HuH-7.5 (cell line): ENCODE measurements at regions not wholly inside any gene's neighbourhood (a gene's known extent, or its start where the extent isn't known, plus 50 kb on each side); places are given as distances from the start of the nearest gene placed in this dataset.

Experiments
- DNase-seq: peaks from one replicate; pipeline ENCODE4 v3.0.0; 2011; ENCODE audit warnings: low spot score

DNA sequence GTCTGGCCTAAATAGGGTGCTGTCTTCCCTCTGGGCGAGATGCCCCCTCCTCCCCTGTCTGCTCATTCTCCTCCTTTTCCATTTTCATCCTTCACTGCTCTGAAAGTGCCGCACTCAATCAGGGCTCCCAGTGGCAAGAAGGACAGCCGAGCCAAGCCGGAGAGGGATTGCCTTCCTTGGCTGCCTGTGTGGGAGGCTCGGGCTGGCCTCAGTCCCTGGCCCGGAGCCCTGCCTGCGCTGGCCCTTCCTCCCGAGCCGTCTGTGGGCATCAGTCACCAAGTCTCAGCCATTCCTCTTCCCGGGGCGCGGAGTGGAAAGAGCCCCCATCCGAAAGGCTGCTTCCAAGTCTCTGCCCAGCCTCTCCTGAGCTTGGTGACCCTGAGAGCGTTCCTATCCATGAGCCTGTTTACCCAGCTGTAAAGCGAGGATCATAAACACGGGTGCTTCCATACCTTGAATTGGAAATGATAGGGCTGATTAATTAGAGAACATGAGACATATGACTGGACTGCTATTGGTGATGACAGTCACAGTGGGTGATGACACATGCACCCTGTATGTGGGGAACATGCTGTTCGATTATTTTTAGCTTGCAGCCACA, 59.1 kb upstream of the TLE3 start:
- no peak for DNase-seq

DNA sequence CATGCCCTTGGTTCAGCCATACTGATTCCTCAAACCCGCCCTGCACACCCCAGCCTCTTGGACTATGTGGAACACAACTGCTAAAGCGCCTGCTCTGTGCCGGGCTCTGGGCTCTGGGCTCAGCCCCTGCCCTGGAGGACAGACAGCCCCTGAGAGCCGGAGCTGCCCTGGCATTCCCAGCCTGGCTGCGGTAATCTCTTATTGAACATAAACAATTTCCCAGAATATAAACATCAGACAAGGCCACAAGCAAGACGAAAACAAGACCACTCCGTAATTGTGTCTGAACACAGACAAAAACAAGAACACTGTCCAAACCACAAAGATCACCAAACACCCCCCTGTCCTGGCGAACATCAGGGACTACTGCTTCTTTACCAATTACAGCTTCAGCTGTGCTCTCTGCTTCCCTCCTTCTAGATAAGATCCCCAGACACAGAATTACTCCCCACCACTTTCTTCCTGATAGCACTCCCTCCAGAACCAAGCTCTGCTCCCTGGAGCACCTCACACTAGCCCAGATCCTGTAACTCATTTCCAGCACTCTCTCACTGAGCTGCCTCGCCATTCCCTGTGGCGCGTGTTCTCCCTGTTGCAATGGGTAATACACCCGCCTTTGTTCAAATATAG, 57.1 kb upstream of the TLE3 start:
- DNase-seq: no peak

DNA sequence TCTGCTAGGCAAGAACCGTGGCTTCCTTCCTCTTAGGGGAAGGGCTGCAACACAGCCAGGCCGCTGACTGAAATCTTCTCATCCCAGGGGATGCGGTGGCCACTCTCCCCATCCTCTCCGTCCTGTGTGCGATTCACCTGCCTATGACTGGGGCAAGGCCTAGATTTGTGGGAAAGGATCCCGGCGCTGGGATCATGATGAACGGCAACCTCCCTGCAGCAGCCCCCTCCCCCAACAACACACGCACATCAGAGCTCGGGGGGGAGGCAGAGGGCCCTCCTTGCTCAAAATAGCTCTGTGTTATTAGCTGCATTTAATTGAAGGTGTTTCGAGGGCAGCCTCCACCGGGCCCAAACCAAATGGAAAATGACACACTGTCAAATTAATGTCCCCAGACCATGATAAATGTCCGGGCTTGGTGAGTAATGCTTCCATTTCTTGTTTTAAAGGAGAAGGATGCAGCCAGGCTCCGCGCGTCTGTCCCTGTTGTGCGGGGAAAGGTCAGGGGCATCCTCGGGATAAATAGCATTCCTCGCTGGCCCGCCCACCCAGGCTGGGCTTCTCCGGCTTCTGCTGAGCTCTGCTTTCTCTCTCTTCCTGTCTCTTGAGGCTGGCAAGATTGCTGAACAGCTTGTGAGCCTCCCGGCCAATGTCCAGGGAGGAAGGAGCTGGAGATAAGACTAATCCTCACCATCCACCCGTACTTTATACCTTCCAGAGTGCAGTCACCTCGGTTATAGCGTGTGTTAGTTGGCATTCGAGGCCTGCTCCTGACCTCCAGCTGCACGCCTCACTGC, 56.4 kb upstream of the TLE3 start:
- no peak for DNase-seq

DNA sequence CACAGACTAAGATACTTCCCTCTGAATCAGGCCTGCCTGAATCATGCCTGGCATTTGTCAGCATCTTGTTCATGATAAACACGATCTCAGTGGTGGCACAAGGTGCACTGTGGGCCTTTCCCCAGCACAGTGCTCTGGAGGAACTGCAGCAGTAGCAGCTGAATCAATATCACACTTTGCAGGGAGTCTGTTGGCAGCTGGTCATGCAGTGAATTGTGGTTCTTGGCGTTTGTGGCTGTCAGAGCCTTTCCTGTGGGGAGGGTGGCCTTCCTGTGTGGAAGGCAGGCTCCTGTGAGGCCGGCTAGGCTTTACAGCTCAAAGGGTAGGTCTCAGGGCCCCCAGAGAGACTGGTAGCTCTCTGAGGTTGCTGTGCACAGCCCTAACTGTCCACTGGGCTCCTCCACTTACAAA, 54.4 kb upstream of the TLE3 start:
- no peak for DNase-seq

DNA sequence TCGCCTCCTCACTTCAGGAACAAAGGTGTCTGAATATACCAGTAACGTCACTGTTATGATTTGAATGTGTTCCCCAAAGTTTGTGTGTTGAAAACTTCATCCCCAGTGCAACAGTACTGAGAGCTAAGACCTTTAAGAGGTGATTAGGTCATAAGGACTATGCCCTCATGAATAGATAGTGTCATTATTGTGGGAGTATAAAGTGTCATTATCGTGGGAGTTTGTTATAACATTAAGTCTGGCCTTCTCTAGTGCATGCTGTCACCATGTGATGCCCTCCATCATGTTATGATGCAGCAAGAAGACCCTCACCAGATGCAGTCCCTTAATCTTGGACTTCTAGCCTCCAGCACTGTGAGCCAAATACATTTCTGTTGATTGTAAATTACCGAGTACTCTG, 53.7 kb upstream of the TLE3 start:
- no peak for DNase-seq

DNA sequence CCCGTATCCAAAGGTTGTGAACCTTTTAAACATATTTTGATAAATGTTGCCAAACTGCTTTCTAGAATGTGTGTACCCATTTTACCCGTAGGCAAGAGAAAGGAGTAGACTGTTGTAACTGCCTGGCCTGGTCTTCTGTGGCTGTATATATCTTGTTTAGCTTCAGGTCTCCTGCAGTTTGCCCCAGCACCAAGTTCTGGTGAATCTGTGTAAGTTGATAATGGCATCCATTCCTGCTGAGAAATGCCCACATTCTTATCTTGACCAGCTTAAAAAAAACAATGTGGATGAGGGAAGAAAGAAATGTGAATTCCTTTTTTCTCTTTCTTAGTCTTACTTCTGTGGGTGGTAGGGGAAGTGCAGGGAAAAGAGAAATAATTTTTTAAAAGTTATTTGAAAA, 53.3 kb upstream of the TLE3 start:
- no peak for DNase-seq

DNA sequence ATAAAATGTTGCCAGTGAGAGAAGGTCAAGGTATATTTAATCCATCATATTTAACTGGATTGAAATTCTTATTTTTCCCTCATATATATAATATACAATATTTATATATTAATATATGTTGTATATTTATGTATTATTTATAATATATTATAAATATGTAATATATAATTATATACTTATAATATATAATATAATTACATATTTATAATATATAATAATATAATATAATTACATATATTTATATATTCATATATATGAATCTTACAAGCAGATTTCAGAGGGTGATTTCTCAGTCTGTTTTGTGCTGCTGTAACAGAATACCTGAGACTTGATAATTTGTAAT, 52.7 kb upstream of the TLE3 start:
- DNase-seq: no peak

DNA sequence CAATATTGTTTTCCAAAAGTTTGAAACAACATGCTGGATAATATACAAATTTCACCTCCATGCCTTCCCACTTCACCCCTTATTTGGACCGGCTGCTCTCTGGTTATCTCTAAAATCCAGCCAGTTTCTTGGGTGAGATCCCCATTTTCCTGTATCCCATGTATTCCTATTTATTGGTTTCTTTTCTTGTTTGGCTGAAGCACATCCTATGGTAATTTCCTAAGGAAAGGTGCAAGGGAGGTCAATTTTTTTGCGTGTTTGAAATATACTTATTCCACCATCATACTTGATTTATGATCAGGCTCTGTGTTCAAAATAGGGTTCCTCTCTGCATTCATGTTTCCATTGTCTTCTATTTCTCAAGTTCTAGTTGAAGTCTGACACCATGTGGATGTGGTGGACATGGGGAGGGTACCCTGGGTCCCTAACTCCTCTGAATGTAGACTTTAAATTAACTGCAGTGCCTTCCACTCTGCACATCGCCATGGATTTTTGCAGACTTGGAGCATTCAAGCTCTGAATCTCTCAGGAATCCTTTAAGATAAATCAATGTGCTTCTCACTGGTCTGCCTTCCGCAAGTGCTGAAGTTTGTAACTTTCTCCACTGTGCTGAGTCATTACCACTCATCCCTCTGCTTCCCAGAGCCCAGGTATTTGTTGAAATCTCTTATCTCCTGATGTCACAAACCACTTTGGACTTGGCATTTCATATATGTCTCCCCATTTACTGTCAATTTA, 52.1 kb upstream of the TLE3 start:
- no peak for DNase-seq

DNA sequence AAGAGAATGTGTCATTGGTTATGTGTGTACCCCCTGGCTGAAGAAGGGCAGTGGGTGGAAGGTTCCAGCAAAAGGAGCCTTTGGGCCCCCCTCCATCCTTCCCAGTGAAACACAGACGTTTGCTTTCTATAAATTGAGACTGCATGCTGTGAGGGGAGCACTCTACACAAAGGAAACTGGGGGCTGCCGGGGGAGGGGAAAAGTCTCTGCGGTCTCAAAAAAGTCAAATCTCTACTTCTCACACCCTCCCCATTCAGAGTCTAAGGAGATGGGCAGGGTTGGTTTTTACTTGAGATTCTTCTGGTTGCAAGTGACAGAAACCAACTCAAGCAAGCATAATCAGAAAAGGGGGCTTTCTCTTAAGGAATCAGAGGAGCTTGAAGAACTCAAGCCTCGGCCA, 50.1 kb upstream of the TLE3 start:
- no peak for DNase-seq
